CD14-positive monocyte (primary cell): ENCODE measurements at regions not wholly inside any gene's neighbourhood (a gene's known extent, or its start where the extent isn't known, plus 50 kb on each side); places are given as distances from the start of the nearest gene placed in this dataset.

Experiments used
- DNase-seq, 3 donors: peaks; one replicate each; pipeline ENCODE4 v3.0.0-alpha.2; 2011 to 2022
- H2AFZ ChIP-seq: 2 replicates; pipeline ENCODE4 v1.6.0; 2012; ENCODE audit warnings: mild to moderate bottlenecking, low read depth, low read length, inconsistent platforms; ENCODE audit not compliant: insufficient read depth, poor library complexity, severe bottlenecking
- H3K27ac ChIP-seq, 2 donors: 1 replicate in 1 of 2; 2 replicates in 1 of 2; pipeline ENCODE4 v1.5.1; 2012 to 2013; ENCODE audit warnings: low read length in 2 of 2, control low read depth in 1 of 2, inconsistent platforms in 1 of 2, low read depth in 1 of 2, mild to moderate bottlenecking in 1 of 2
- H3K27me3 ChIP-seq, 2 donors: one replicate each; pipeline versions ENCODE4 v1.6.0 to v1.6.1; 2011 to 2013; ENCODE audit warnings: low read length in 2 of 2; ENCODE audit not compliant: control insufficient read depth in 2 of 2, insufficient read depth in 2 of 2
- H3K36me3 ChIP-seq, 2 donors: replicated peaks in 1 of 2; 1 replicate in 1 of 2; 2 replicates in 1 of 2; pipeline versions ENCODE4 v1.5.1 to v1.6.1; 2012 to 2013; ENCODE audit warnings: low read length in 2 of 2, control low read depth in 1 of 2, inconsistent platforms in 1 of 2, mild to moderate bottlenecking in 1 of 2; ENCODE audit not compliant: insufficient read depth in 2 of 2, control insufficient read depth in 1 of 2
- H3K4me1 ChIP-seq, 2 donors: 1 replicate in 1 of 2; 2 replicates in 1 of 2; pipeline versions ENCODE4 v1.5.1 to v1.6.1; 2012 to 2013; ENCODE audit warnings: low read length in 2 of 2, control low read depth in 1 of 2, inconsistent platforms in 1 of 2, mild to moderate bottlenecking in 1 of 2, moderate library complexity in 1 of 2; ENCODE audit not compliant: insufficient read depth in 2 of 2, control insufficient read depth in 1 of 2
- H3K4me2 ChIP-seq: replicated peaks from 2 replicates; pipeline ENCODE3; 2012; ENCODE audit warnings: low read length, moderate library complexity, mild to moderate bottlenecking; ENCODE audit not compliant: poor library complexity, severe bottlenecking; ENCODE audit errors: extremely low read depth
- H3K4me3 ChIP-seq, 3 experiments: fragments of 200-600 bp in 1 of 3; sonication (generic) in 1 of 3; replicated peaks in 1 of 3; 1 replicate in 2 of 3; 2 replicates in 1 of 3; pipeline ENCODE4 v1.5.1; 2011 to 2013; ENCODE audit warnings: low read length in 3 of 3, mild to moderate bottlenecking in 3 of 3, control low read depth in 2 of 3, low read depth in 2 of 3, inconsistent platforms in 1 of 3, moderate library complexity in 1 of 3
- H3K79me2 ChIP-seq: 2 replicates; pipeline ENCODE4 v1.6.0; 2012; ENCODE audit warnings: mild to moderate bottlenecking, control low read depth, inconsistent platforms, low read length, moderate library complexity; ENCODE audit not compliant: insufficient read depth
- H3K9ac ChIP-seq: 2 replicates; pipeline ENCODE4 v1.6.0; 2017; ENCODE audit warnings: low read length, mild to moderate bottlenecking; ENCODE audit not compliant: insufficient read depth, poor library complexity, severe bottlenecking
- H3K9me3 ChIP-seq, 2 donors: replicated peaks in 1 of 2; 1 replicate in 1 of 2; 2 replicates in 1 of 2; pipeline versions ENCODE4 v1.5.1 to v1.6.1; 2012 to 2013; ENCODE audit warnings: low read length in 2 of 2, control low read depth in 1 of 2; ENCODE audit not compliant: control insufficient read depth in 1 of 2, insufficient read depth in 1 of 2
- H4K20me1 ChIP-seq: 2 replicates; pipeline ENCODE4 v1.6.0; 2012; ENCODE audit warnings: mild to moderate bottlenecking, low read length, control low read depth, moderate library complexity; ENCODE audit not compliant: insufficient read depth
- H3K27ac Mint-ChIP-seq, 7 donors: one replicate each; pipeline ENCODE4 v1.8.0; 2020; ENCODE audit warnings: mild to moderate bottlenecking in 7 of 7, mixed read lengths in 7 of 7, moderate library complexity in 6 of 7, inconsistent platforms in 2 of 7
- H3K27me3 Mint-ChIP-seq, 3 donors: one replicate each; pipeline ENCODE4 v1.8.0; 2021 to 2022; ENCODE audit warnings: low read depth in 3 of 3, mild to moderate bottlenecking in 3 of 3, mixed read lengths in 3 of 3, moderate library complexity in 3 of 3, inconsistent platforms in 1 of 3
- H3K36me3 Mint-ChIP-seq, 2 donors: one replicate each; pipeline ENCODE4 v1.8.0; 2020; ENCODE audit warnings: mixed read lengths in 2 of 2, inconsistent platforms in 1 of 2, mild to moderate bottlenecking in 1 of 2
- H3K4me1 Mint-ChIP-seq: one replicate; pipeline ENCODE4 v1.8.0; 2020; ENCODE audit warnings: mild to moderate bottlenecking, mixed read lengths
- H3K4me3 Mint-ChIP-seq, 2 donors: one replicate each; pipeline ENCODE4 v1.8.0; 2020; ENCODE audit warnings: mild to moderate bottlenecking in 2 of 2, mixed read lengths in 2 of 2, moderate library complexity in 1 of 2
- H3K9me3 Mint-ChIP-seq, 7 donors: one replicate each; pipeline ENCODE4 v1.8.0; 2020 to 2022; ENCODE audit warnings: mixed read lengths in 7 of 7, mild to moderate bottlenecking in 6 of 7, moderate library complexity in 6 of 7, inconsistent platforms in 2 of 7
- WGBS: methylation state at CpG from one replicate; pipeline ENCODE4 v1.1.5; 2013; ENCODE audit warnings: missing lambda C conversion rate; ENCODE audit not compliant: insufficient coverage; 5-methylcytosine and 5-hydroxymethylcytosine counted together
- intact Hi-C, 2 donors: fragments of 100-400 bp; cut with micrococcal nuclease; formaldehyde crosslinking; loops; one replicate each; pipeline versions ENCODE4 v1.15.0 to v1.15.1; 2023
- TF ChIP-seq, protein P1 (sequence below): fragments of 200-600 bp; IDR thresholded peaks from one replicate; pipeline ENCODE4 v1.8.0; 2022; ENCODE audit warnings: antibody characterized with exemption, mild to moderate bottlenecking

DNA sequence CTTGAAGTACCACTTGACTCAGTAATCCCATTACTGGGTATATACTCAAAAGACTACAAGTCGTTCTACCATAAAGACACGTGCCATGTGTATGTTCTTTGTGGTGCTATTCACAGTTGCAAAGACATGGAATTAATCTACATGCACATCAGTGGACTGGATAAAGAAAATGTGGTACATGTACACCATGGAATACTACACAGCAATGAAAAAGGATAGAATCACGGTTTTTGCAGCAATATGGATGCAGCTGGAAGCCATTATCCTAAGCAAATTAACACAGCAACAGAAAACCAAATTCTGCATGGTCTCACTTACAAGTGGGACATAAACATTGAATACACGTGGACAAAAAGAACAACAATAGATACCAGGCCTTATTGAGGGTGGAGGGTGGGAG, 583.4 kb upstream of the CELF2 start:
- no peaks in the 10 kb centered on the region for H3K27me3 ChIP-seq
- no peak overlapping the region for H3K27ac ChIP-seq
- no peak overlapping the region for H3K4me3 Mint-ChIP-seq
- H3K4me1 Mint-ChIP-seq = no peaks in the 10 kb centered on the region
- no peak overlapping the region for H3K4me2 ChIP-seq
- H3K9ac ChIP-seq = no peak overlapping the region
- peaks cover 0 to 4% of the 10 kb centered on the region in 2 donors for H3K9me3 ChIP-seq
- no peak overlapping the region for H2AFZ ChIP-seq
- DNase-seq = no peak
- H3K36me3 ChIP-seq = no peaks in the 10 kb centered on the region
- no peaks in the 10 kb centered on the region for H4K20me1 ChIP-seq
- peaks cover 0 to 7% (median 2%) of the 10 kb centered on the region in 7 donors for H3K9me3 Mint-ChIP-seq
- no peaks in the 10 kb centered on the region for H3K79me2 ChIP-seq
- H3K4me3 ChIP-seq = no peak overlapping the region
- no peaks in the 10 kb centered on the region for H3K36me3 Mint-ChIP-seq
- TF ChIP-seq, protein P1, sequence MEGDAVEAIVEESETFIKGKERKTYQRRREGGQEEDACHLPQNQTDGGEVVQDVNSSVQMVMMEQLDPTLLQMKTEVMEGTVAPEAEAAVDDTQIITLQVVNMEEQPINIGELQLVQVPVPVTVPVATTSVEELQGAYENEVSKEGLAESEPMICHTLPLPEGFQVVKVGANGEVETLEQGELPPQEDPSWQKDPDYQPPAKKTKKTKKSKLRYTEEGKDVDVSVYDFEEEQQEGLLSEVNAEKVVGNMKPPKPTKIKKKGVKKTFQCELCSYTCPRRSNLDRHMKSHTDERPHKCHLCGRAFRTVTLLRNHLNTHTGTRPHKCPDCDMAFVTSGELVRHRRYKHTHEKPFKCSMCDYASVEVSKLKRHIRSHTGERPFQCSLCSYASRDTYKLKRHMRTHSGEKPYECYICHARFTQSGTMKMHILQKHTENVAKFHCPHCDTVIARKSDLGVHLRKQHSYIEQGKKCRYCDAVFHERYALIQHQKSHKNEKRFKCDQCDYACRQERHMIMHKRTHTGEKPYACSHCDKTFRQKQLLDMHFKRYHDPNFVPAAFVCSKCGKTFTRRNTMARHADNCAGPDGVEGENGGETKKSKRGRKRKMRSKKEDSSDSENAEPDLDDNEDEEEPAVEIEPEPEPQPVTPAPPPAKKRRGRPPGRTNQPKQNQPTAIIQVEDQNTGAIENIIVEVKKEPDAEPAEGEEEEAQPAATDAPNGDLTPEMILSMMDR = no peak
- WGBS = 100% methylated on average over 1 of the region's 4 CpGs
- peaks cover 0 to 2% (median 0%) of the 10 kb centered on the region in 3 donors for H3K27me3 Mint-ChIP-seq
- H3K4me1 ChIP-seq = no peaks in the 10 kb centered on the region
- intact Hi-C loops = no loop called here
- H3K27ac Mint-ChIP-seq = no peak overlapping the region

DNA sequence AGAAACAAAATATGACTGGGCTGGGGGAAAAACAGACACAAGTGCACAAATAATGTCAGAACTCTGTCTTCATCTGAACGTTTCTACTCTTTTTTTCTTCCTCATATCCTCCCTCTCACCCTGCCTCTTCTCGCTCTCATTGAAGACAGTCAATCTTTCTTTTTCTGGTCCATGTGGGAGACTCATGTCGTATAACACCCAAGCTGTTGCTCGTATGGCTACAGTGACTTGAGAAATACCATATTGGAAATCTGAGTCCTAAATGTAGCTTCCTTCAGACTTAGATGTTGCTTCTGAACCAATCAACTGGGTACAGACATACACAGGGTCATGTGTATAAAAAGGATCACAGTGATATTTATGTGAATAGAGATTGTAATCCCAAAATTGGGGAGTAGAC, 579.8 kb upstream of the CELF2 start:
- DNase-seq = no peak
- Histone ChIP-seq H3K9me3 (peaks cover 0 to 4% of the 10 kb centered on the region in 2 donors), H3K27ac (no peak overlapping the region), H2AFZ (no peak overlapping the region), H3K36me3 (no peaks in the 10 kb centered on the region), H4K20me1 (no peaks in the 10 kb centered on the region), H3K4me1 (no peaks in the 10 kb centered on the region), H3K79me2 (no peaks in the 10 kb centered on the region), H3K4me2 (no peak overlapping the region), H3K9ac (no peak overlapping the region), H3K4me3 (no peak overlapping the region), H3K27me3 (no peaks in the 10 kb centered on the region)
- H3K4me1 Mint-ChIP-seq = no peaks in the 10 kb centered on the region
- H3K9me3 Mint-ChIP-seq = peaks cover 0 to 7% (median 3%) of the 10 kb centered on the region in 7 donors
- 100% methylated on average over 2 of the region's 4 CpGs for WGBS
- H3K27ac Mint-ChIP-seq = no peak overlapping the region
- H3K36me3 Mint-ChIP-seq = no peaks in the 10 kb centered on the region
- intact Hi-C loops = no loop called here
- TF ChIP-seq, protein P1 = no peak
- peaks cover 0 to 2% (median 2%) of the 10 kb centered on the region in 3 donors for H3K27me3 Mint-ChIP-seq
- H3K4me3 Mint-ChIP-seq = peak overlapping the region in 1 of 2 donors; percentile 1
